Left ventricle myocardium inferior (tissue), 1 donor: ENCODE measurements at regions not wholly inside any gene's neighbourhood (a gene's known extent, or its start where the extent isn't known, plus 50 kb on each side); places are given as distances from the start of the nearest gene placed in this dataset.

Experiments
- DNase-seq: peaks from one replicate; pipeline ENCODE4 v3.0.0-alpha.2; 2020
- H3K27ac ChIP-seq: fragments of 200-600 bp; replicated peaks from 2 replicates; pipeline ENCODE4 v1.8.0; 2021
- H3K27me3 ChIP-seq: fragments of 200-600 bp; 2 replicates; pipeline ENCODE4 v1.8.0; 2021; ENCODE audit warnings: low read depth
- H3K36me3 ChIP-seq: fragments of 200-600 bp; 2 replicates; pipeline ENCODE4 v1.8.0; 2021
- H3K4me1 ChIP-seq: fragments of 200-600 bp; 2 replicates; pipeline ENCODE4 v1.8.0; 2021
- H3K4me3 ChIP-seq: fragments of 200-600 bp; 2 replicates; pipeline ENCODE4 v1.8.0; 2021; ENCODE audit warnings: mild to moderate bottlenecking, moderate library complexity
- H3K9me3 ChIP-seq: fragments of 200-600 bp; replicated peaks from 2 replicates; pipeline ENCODE4 v1.8.0; 2021
- CTCF ChIP-seq: fragments of 200-600 bp; IDR thresholded peaks from 2 replicates; pipeline ENCODE4 v1.8.0; 2021; ENCODE audit warnings: antibody characterized with exemption, mild to moderate bottlenecking, borderline replicate concordance
- intact Hi-C: fragments of 100-400 bp; cut with micrococcal nuclease; formaldehyde crosslinking; loops from one replicate; pipeline ENCODE4 v1.11.0; 2022
- donor health status: DM: no; HTN: yes; CAD: no; lungs with severe emphysema.

GRCh38 chr14:98591161-98591560, 680.8 kb downstream of the BCL11B start:
- Histone ChIP-seq H3K36me3 (no peaks in the 10 kb centered on the region), H3K9me3 (peaks cover 4% of the 10 kb centered on the region), H3K4me1 (no peaks in the 10 kb centered on the region), H3K27me3 (peaks cover 11% of the 10 kb centered on the region), H3K4me3 (no peak overlapping the region), H3K27ac (no peak overlapping the region)
- no peak for TF ChIP-seq CTCF
- intact Hi-C loops: no loop called here
- DNase-seq: no peak

- TF ChIP-seq CTCF: no peak
- intact Hi-C loops: no loop called here
- H3K36me3 ChIP-seq: no peaks in the 10 kb centered on the region
- H3K9me3 ChIP-seq: peaks cover 19% of the 10 kb centered on the region
- peaks cover 11% of the 10 kb centered on the region for H3K27me3 ChIP-seq
- no peak for DNase-seq
- no peak overlapping the region for H3K27ac ChIP-seq
- H3K4me3 ChIP-seq: no peak overlapping the region
- no peaks in the 10 kb centered on the region for H3K4me1 ChIP-seq
Observed at GRCh38 chr14:98592611-98593170, 679.3 kb downstream of the BCL11B start.

GRCh38 chr14:98593361-98593761, 678.6 kb downstream of the BCL11B start:
- no peaks in the 10 kb centered on the region for H3K4me1 ChIP-seq
- H3K4me3 ChIP-seq: no peak overlapping the region
- intact Hi-C loops: no loop called here
- no peak overlapping the region for H3K27ac ChIP-seq
- TF ChIP-seq CTCF: no peak
- H3K27me3 ChIP-seq: peaks cover 11% of the 10 kb centered on the region
- peaks cover 19% of the 10 kb centered on the region for H3K9me3 ChIP-seq
- no peak for DNase-seq
- no peaks in the 10 kb centered on the region for H3K36me3 ChIP-seq

GRCh38 chr14:98594156-98594555, 677.8 kb downstream of the BCL11B start:
- H3K4me3 ChIP-seq: no peak overlapping the region
- intact Hi-C loops: no loop called here

GRCh38 chr14:98598576-98598975, 673.4 kb downstream of the BCL11B start:
- Histone ChIP-seq H3K9me3 (peaks cover 19% of the 10 kb centered on the region), H3K4me3 (no peak overlapping the region), H3K27ac (no peak overlapping the region), H3K27me3 (peaks cover 25% of the 10 kb centered on the region), H3K4me1 (no peaks in the 10 kb centered on the region), H3K36me3 (no peaks in the 10 kb centered on the region)
- intact Hi-C loops: no loop called here
- DNase-seq: no peak
- TF ChIP-seq CTCF: no peak

More at GRCh38 chr14:98594156-98594555, 677.8 kb downstream of the BCL11B start:
- no peaks in the 10 kb centered on the region for H3K36me3 ChIP-seq
- no peak for DNase-seq
- H3K4me1 ChIP-seq: no peaks in the 10 kb centered on the region
- peaks cover 19% of the 10 kb centered on the region for H3K9me3 ChIP-seq
- TF ChIP-seq CTCF: no peak
- peaks cover 11% of the 10 kb centered on the region for H3K27me3 ChIP-seq
- no peak overlapping the region for H3K27ac ChIP-seq
